ENCODE measurements at regions not wholly inside any gene's neighbourhood (a gene's known extent, or its start where the extent isn't known, plus 50 kb on each side); places are given as distances from the start of the nearest gene placed in this dataset.

- no peak for TF ChIP-seq CTCF (conservative IDR thresholded peaks at IDR 0.05; ENCODE audit: low read depth, low read length)
- TF ChIP-seq EZH2 (IDR thresholded peaks at IDR 0.05; ENCODE audit: borderline replicate concordance, low read depth, low read length, poor library complexity, severe bottlenecking) = no peak
Measured at GRCh38 chr6:68139130-68139529, 496.0 kb upstream of the ADGRB3 start.

Data from A673 (cell line).